LNCaP clone FGC (cell line): ENCODE measurements at regions not wholly inside any gene's neighbourhood (a gene's known extent, or its start where the extent isn't known, plus 50 kb on each side); places are given as distances from the start of the nearest gene placed in this dataset.

ENCODE experiments used
- DNase-seq: peaks from one replicate; pipeline ENCODE4 v3.0.0-alpha.2; 2011; ENCODE audit warnings: low read depth
- H3K4me3 ChIP-seq: 2 replicates; pipeline ENCODE4 v1.5.1; 2011; ENCODE audit warnings: mild to moderate bottlenecking, low read depth, low read length, control low read depth
- CTCF ChIP-seq: IDR thresholded peaks from 2 replicates; pipeline ENCODE4 v1.5.1; 2012; ENCODE audit warnings: mild to moderate bottlenecking; ENCODE audit not compliant: control insufficient read depth, insufficient read depth; ENCODE audit errors: extremely low read depth

- no peak for DNase-seq
- no peak for TF ChIP-seq CTCF
- H3K4me3 ChIP-seq, result no peak overlapping the region
Measured at GRCh38 chr11:19352072-19352770, 111.5 kb upstream of the E2F8 start.

GRCh38 chr11:19351426-19351825, 110.7 kb upstream of the E2F8 start:
- TF ChIP-seq CTCF, result no peak

GRCh38 chr11:19350160-19350559, 109.4 kb upstream of the E2F8 start:
- no peak for DNase-seq
- TF ChIP-seq CTCF, result no peak
- no peak overlapping the region for H3K4me3 ChIP-seq

More at GRCh38 chr11:19351426-19351825, 110.7 kb upstream of the E2F8 start:
- no peak for DNase-seq
- H3K4me3 ChIP-seq, result no peak overlapping the region

GRCh38 chr11:19349340-19350025, 108.7 kb upstream of the E2F8 start:
- no peak for TF ChIP-seq CTCF
- no peak overlapping the region for H3K4me3 ChIP-seq
- no peak for DNase-seq

- TF ChIP-seq CTCF, result no peak
- DNase-seq, result no peak
- no peak overlapping the region for H3K4me3 ChIP-seq
Measured at GRCh38 chr11:19347911-19348310, 107.2 kb upstream of the E2F8 start.

- no peak for DNase-seq
- no peak overlapping the region for H3K4me3 ChIP-seq
- 0 out of 2 replicates have a peak, but pooled peaks have one; percentile 6 for TF ChIP-seq CTCF
Measured at GRCh38 chr11:19345848-19346681, 105.3 kb upstream of the E2F8 start.
